Stimulated activated CD8-positive, alpha-beta memory T cell treated with anti-CD3 and anti-CD28 coated beads, Interleukin-12 subunit alpha, Interleukin-12 subunit beta, amount 100 ng/mL, for 24 hours (primary cell): ENCODE measurements at regions not wholly inside any gene's neighbourhood (a gene's known extent, or its start where the extent isn't known, plus 50 kb on each side); places are given as distances from the start of the nearest gene placed in this dataset.

ENCODE experiments used
- DNase-seq: peaks from one replicate; pipeline ENCODE4 v3.0.0-alpha.2; 2020; ENCODE audit errors: extremely low read depth

GRCh38 chr10:123557366-123558108 is 108.6 kb upstream of the GPR26 start:
- DNase-seq = no peak

DNA sequence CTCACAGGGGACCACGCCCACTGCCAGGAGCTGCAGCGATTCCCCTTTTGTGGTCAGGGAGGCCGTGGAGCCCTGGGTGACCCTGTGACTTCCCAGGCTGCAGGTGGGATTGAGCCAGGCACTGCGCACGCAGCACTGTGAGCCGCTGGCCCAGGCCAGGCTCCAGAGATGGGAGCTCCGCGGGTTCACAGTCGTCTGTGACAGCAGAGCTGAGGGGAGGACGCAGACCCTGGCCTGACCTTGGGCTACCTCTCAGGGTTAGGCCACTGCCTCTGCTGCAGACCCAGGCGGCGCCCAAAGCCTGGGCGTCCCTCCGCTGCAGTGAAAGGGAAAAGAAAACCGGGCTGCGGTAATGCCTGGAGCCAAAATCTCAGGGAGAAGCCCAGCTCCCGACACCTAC is 107.5 kb upstream of the GPR26 start:
- DNase-seq = no peak

- DNase-seq = no peak
These were observed 106.9 kb upstream of the GPR26 start for GRCh38 chr10:123559066-123559822.

- DNase-seq = no peak
These were observed 106.4 kb upstream of the GPR26 start for GRCh38 chr10:123559823-123560092.

GRCh38 chr10:123560301-123561140 is 105.6 kb upstream of the GPR26 start:
- DNase-seq = no peak

DNA sequence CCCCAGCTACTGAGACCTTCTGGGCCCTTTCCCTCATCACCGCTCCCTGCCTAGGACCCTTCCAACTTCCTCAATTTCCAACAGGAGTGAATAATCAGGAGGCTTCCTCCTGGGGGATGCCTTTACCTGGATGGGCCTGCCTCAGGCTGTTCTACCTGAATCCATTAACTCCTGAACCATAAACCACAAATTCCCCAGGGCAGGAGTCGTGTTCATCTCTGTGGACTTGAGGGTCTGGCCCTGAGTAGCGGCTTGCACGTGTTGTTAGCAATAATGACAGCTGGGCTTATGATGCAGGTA is 105.1 kb upstream of the GPR26 start:
- no peak for DNase-seq

DNA sequence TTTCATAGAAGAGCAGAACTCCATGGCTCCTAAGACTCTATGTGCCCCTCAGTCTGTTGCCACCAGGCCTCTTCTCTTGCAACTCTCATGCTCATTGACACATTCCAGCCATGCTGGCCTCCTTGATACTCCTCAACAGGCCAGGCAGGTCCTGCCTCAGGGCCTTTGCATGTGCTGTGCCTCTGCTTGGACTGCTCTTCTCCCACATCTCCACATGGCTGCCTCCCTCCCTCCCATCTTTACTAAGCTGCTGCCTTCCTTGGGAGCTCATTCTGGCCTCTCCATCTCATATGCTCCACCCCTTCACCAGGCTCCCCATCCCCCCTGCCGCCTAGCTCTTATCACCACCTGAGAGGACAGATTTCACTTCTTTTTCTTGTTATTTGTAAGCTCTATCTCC is 103.8 kb upstream of the GPR26 start:
- DNase-seq = no peak

DNA sequence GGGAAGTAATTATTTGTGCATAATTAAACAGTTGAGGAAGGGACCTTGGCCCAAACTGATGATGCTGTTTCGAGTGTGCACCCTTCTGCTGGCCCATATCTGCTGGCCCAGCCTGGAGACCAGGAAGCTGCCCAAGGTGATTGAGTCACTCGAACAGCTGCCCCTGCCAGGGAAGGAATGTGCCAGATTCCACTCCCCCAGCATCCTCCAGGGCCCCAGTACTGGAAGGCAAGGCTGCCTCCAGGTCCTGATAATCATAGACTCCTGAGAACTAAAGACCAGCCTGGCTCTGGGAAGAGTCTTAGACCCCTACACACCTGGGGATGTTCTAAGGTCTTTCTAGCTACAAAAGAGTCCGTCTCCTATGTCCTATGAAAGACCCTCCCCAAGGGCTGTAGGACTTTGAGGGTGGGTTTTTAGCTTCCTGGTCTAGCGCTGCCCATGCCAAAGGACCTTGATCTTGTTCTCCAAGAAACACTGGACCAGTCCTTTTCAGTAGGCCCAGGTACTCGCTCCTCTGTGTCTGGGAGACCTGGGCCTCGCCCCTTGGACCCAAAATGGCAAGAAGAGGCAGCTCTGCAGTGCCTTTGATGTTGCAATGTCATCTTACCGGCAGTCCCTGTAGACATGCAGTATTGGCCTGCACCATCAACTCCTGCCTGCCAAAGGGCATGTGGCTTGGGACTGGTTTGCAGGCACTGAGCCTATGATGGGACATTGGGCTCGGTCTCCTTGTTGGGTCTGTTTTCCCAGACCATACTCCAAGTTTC is 103.2 kb upstream of the GPR26 start:
- DNase-seq = no peak

DNA sequence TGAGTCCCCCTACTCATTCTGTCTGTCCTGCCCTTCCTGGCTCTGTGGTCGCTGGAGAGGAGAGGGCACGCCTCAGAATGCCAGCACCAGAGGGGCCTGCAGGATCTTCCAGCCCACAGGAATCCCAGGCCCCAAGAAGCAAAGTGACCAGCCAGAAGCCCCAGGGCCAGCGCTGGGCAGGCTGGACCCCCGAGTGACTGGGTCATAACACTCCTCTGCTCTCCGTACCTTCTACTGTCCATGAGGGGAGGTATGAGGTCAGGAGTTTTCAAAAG is 102.6 kb upstream of the GPR26 start:
- DNase-seq = no peak

GRCh38 chr10:123563994-123564393 is 102.2 kb upstream of the GPR26 start:
- no peak for DNase-seq

DNA sequence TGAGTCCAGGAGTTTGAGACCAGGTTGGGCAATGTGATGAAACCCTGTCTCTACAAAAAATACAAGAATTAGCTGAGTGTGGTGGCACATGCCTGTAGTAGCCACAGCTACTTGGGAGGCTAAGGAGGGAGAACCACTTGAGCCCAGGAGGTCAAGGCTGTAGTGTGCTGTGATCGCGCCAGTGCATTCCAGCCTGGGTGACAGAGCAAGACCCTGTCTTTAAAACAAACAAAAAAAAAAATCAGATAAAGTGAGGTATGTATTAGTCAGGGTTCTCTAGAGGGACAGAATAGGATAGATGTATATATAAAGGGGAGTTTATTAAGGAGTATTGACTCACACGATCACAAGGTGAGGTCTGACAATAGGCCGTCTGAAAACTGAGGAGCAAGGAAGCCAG is 101.5 kb upstream of the GPR26 start:
- DNase-seq = no peak

DNA sequence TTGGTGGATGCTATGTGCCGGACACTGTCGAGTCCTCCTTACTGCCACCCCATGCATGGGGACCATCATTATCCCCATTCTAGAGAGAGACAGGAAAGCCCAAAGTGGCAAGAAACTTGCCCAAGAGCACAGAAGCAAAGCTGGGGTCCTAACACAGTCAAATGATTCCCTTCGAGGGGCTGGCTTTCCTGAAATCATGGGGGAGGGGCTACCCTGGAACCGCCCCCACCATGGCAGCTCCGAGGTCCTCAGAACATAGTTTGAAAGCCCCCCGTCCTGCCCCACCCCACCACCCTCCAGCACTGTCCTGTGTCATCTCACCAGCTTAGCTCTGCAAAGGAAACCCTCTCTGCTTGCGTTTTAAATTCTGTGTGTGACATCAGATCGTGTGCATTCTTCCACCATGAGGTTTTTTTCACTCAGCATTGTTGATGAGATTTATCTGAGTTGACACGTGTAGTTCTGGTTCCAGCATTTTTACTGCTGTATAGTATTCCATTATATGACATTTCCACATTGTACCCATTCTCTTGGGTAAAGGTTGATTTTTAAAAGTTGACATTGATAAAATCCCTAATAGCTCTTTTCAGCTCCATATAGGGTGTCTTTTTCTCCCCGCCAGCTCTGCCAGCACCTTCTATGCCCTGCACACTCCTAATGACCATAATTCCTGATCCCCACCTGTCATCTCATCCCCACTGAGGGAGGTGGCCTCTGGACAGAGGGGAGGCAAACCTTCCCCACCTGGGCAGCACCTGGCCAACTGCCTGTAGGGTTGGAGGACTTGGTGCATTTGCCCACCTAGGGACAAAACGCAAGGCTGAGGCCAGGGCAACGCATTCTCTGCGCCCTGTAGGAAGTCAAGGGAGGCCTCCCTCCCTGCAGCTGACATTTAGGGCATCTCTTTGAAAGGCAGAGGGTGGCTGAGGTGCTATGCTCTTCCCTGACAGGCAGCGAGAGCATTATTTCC is 100.2 kb upstream of the GPR26 start:
- DNase-seq = no peak

GRCh38 chr10:123567984-123568739 is 98.0 kb upstream of the GPR26 start:
- DNase-seq = no peak

- DNase-seq = no peak
These were observed 97.4 kb upstream of the GPR26 start for GRCh38 chr10:123568751-123569150.

- no peak for DNase-seq
These were observed 96.6 kb upstream of the GPR26 start for GRCh38 chr10:123569436-123570035.

GRCh38 chr10:123570051-123570897 is 95.9 kb upstream of the GPR26 start:
- DNase-seq = no peak

GRCh38 chr10:123570898-123571515 is 95.1 kb upstream of the GPR26 start:
- DNase-seq = no peak

DNA sequence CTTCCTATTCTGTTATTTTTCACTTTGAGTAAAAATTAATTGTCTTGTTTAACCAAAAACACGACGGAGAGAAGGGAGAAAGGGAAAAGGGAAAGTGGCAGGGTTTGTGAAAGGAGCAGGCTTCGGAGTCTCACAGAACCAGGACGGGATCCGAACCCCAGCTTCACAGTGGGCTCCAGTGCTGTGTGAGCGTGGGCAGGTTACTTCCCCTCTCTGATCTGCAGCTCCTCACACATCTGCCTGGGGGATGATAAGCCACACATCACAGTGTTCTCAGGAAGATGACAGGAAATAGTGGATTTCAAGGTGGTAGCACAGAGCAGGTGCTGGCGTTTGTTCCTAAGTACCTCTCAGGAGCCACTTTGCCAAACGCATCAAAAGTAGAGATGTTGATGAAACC is 94.2 kb upstream of the GPR26 start:
- DNase-seq = no peak
